ENCODE measurements at regions not wholly inside any gene's neighbourhood (a gene's known extent, or its start where the extent isn't known, plus 50 kb on each side); places are given as distances from the start of the nearest gene placed in this dataset.

- H3K27ac ChIP-seq = no peak overlapping the region
- H3K4me3 ChIP-seq = no peak overlapping the region
- H3K4me1 ChIP-seq = no peaks in the 10 kb centered on the region
- no peaks in the 10 kb centered on the region for H3K27me3 ChIP-seq
- TF ChIP-seq CTCF (IDR thresholded peaks at IDR 0.05) = no peak
- no peak for TF ChIP-seq POLR2AphosphoS5 (IDR thresholded peaks at IDR 0.05)
- TF ChIP-seq POLR2A (IDR thresholded peaks at IDR 0.05) = no peak
- H3K9me3 ChIP-seq = peaks cover 11 to 17% of the 10 kb centered on the region in 2 donors
- no peaks in the 10 kb centered on the region for H3K36me3 ChIP-seq
- intact Hi-C loops (cut with DNase I; ENCODE audit: low total_unique reads) = no loop called here
- DNase-seq (ENCODE audit: low spot score in 2 of 2) = no peak
Observed at GRCh38 chr13:61148691-61149315, 266.8 kb downstream of the PCDH20 start.

- Histone ChIP-seq H3K4me1 (no peaks in the 10 kb centered on the region), H3K36me3 (no peaks in the 10 kb centered on the region), H3K9me3 (peaks cover 11 to 17% of the 10 kb centered on the region in 2 donors), H3K4me3 (no peak overlapping the region), H3K27ac (no peak overlapping the region), H3K27me3 (no peaks in the 10 kb centered on the region)
- no peak for DNase-seq (ENCODE audit: low spot score in 2 of 2)
- no peak for TF ChIP-seq POLR2A (IDR thresholded peaks at IDR 0.05)
- no peak for TF ChIP-seq POLR2AphosphoS5 (IDR thresholded peaks at IDR 0.05)
- no peak for TF ChIP-seq CTCF (IDR thresholded peaks at IDR 0.05)
- intact Hi-C loops (cut with DNase I; ENCODE audit: low total_unique reads) = no loop called here
Observed at GRCh38 chr13:61148211-61148610, 267.4 kb downstream of the PCDH20 start.

- no peaks in the 10 kb centered on the region for H3K36me3 ChIP-seq
- no peak overlapping the region for H3K27ac ChIP-seq
- H3K4me1 ChIP-seq = no peaks in the 10 kb centered on the region
- no peaks in the 10 kb centered on the region for H3K27me3 ChIP-seq
- no peak for DNase-seq (ENCODE audit: low spot score in 2 of 2)
- no peak overlapping the region for H3K4me3 ChIP-seq
- intact Hi-C loops (cut with DNase I; ENCODE audit: low total_unique reads) = no loop called here
- H3K9me3 ChIP-seq = peaks cover 11 to 17% of the 10 kb centered on the region in 2 donors
- TF ChIP-seq CTCF (IDR thresholded peaks at IDR 0.05) (no peak), POLR2A (IDR thresholded peaks at IDR 0.05) (no peak), POLR2AphosphoS5 (IDR thresholded peaks at IDR 0.05) (no peak)
Observed at GRCh38 chr13:61146571-61146970, 269.1 kb downstream of the PCDH20 start.

- TF ChIP-seq POLR2A (IDR thresholded peaks at IDR 0.05) (no peak), POLR2AphosphoS5 (IDR thresholded peaks at IDR 0.05) (no peak), CTCF (IDR thresholded peaks at IDR 0.05) (no peak)
- no peak for DNase-seq (ENCODE audit: low spot score in 2 of 2)
- peaks cover 11 to 17% of the 10 kb centered on the region in 2 donors for H3K9me3 ChIP-seq
- H3K27ac ChIP-seq = no peak overlapping the region
- H3K27me3 ChIP-seq = no peaks in the 10 kb centered on the region
- H3K4me3 ChIP-seq = no peak overlapping the region
- H3K36me3 ChIP-seq = no peaks in the 10 kb centered on the region
- intact Hi-C loops (cut with DNase I; ENCODE audit: low total_unique reads) = no loop called here
- no peaks in the 10 kb centered on the region for H3K4me1 ChIP-seq
Observed at GRCh38 chr13:61146158-61146557, 269.5 kb downstream of the PCDH20 start.

GRCh38 chr13:61144834-61145593, 270.6 kb downstream of the PCDH20 start:
- H3K27ac ChIP-seq = no peak overlapping the region
- TF ChIP-seq POLR2AphosphoS5 (IDR thresholded peaks at IDR 0.05) (no peak), POLR2A (IDR thresholded peaks at IDR 0.05) (no peak), CTCF (IDR thresholded peaks at IDR 0.05) (no peak)
- intact Hi-C loops (cut with DNase I; ENCODE audit: low total_unique reads) = no loop called here

More at GRCh38 chr13:61144834-61145593, 270.6 kb downstream of the PCDH20 start:
- H3K27me3 ChIP-seq = no peaks in the 10 kb centered on the region
- no peak overlapping the region for H3K4me3 ChIP-seq
- DNase-seq (ENCODE audit: low spot score in 2 of 2) = no peak
- H3K4me1 ChIP-seq = no peaks in the 10 kb centered on the region
- H3K9me3 ChIP-seq = peaks cover 11 to 17% of the 10 kb centered on the region in 2 donors
- no peaks in the 10 kb centered on the region for H3K36me3 ChIP-seq

All from breast epithelium (tissue), 4 donors.